ENCODE measurements at regions not wholly inside any gene's neighbourhood (a gene's known extent, or its start where the extent isn't known, plus 50 kb on each side); places are given as distances from the start of the nearest gene placed in this dataset.

- TF ChIP-seq EZH2 (IDR thresholded peaks at IDR 0.05; ENCODE audit: low read depth, unreplicated experiment) (no peak), POLR2AphosphoS5 (IDR thresholded peaks at IDR 0.05; ENCODE audit: low read depth) (no peak), REST (IDR thresholded peaks at IDR 0.05; ENCODE audit: unreplicated experiment) (no peak), NANOG (IDR thresholded peaks at IDR 0.05; ENCODE audit: borderline replicate concordance) (no peak), JUNB (IDR thresholded peaks at IDR 0.05; ENCODE audit: unreplicated experiment) (no peak), EZH2phosphoT487 (IDR thresholded peaks at IDR 0.05; ENCODE audit: unreplicated experiment) (no peak), ZNF114 (CRISPR knock-in tag; IDR thresholded peaks at IDR 0.05) (no peak), STAT1 (IDR thresholded peaks at IDR 0.05; ENCODE audit: unreplicated experiment) (no peak), CREB1 (CRISPR knock-in tag; IDR thresholded peaks at IDR 0.05; ENCODE audit: low read depth) (no peak)
- TF ChIP-seq, protein P1, sequence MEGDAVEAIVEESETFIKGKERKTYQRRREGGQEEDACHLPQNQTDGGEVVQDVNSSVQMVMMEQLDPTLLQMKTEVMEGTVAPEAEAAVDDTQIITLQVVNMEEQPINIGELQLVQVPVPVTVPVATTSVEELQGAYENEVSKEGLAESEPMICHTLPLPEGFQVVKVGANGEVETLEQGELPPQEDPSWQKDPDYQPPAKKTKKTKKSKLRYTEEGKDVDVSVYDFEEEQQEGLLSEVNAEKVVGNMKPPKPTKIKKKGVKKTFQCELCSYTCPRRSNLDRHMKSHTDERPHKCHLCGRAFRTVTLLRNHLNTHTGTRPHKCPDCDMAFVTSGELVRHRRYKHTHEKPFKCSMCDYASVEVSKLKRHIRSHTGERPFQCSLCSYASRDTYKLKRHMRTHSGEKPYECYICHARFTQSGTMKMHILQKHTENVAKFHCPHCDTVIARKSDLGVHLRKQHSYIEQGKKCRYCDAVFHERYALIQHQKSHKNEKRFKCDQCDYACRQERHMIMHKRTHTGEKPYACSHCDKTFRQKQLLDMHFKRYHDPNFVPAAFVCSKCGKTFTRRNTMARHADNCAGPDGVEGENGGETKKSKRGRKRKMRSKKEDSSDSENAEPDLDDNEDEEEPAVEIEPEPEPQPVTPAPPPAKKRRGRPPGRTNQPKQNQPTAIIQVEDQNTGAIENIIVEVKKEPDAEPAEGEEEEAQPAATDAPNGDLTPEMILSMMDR (conservative IDR thresholded peaks at IDR 0.05; ENCODE audit: low read depth in 2 of 2): no peak
- TF ChIP-seq, protein P2, sequence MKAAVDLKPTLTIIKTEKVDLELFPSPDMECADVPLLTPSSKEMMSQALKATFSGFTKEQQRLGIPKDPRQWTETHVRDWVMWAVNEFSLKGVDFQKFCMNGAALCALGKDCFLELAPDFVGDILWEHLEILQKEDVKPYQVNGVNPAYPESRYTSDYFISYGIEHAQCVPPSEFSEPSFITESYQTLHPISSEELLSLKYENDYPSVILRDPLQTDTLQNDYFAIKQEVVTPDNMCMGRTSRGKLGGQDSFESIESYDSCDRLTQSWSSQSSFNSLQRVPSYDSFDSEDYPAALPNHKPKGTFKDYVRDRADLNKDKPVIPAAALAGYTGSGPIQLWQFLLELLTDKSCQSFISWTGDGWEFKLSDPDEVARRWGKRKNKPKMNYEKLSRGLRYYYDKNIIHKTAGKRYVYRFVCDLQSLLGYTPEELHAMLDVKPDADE (IDR thresholded peaks at IDR 0.05): no peak
Observed at GRCh38 chrX:138889149-138889548, 177.6 kb upstream of the FGF13 start.
